Small intestine (tissue), 7 donors: ENCODE measurements at regions not wholly inside any gene's neighbourhood (a gene's known extent, or its start where the extent isn't known, plus 50 kb on each side); places are given as distances from the start of the nearest gene placed in this dataset.

ENCODE experiments used
- DNase-seq, 2 donors: peaks; one replicate each; pipeline versions ENCODE4 v3.0.0 to v3.0.0-alpha.2; 2013
- FAIRE-seq: peaks from 2 replicates; lab custom pipeline; 2012; peaks lifted over from hg19 to GRCh38; lab: Jason Lieb, UNC
- H3K27ac ChIP-seq, 3 donors: one replicate each; pipeline ENCODE4 v1.5.1; 2013; ENCODE audit warnings: low read length in 2 of 3, mild to moderate bottlenecking in 2 of 3, control low read depth in 1 of 3, inconsistent platforms in 1 of 3, low read depth in 1 of 3, moderate library complexity in 1 of 3
- H3K27me3 ChIP-seq, 3 donors: one replicate each; pipeline ENCODE4 v1.6.1; 2013; ENCODE audit warnings: low read length in 3 of 3, inconsistent platforms in 1 of 3; ENCODE audit not compliant: control insufficient read depth in 3 of 3, insufficient read depth in 3 of 3
- H3K36me3 ChIP-seq, 3 donors: one replicate each; pipeline ENCODE4 v1.6.1; 2013; ENCODE audit warnings: low read length in 3 of 3, inconsistent platforms in 1 of 3, low read depth in 1 of 3, mild to moderate bottlenecking in 1 of 3, moderate library complexity in 1 of 3; ENCODE audit not compliant: control insufficient read depth in 3 of 3, insufficient read depth in 2 of 3
- H3K4me1 ChIP-seq, 3 donors: one replicate each; pipeline ENCODE4 v1.6.1; 2013; ENCODE audit warnings: low read length in 2 of 3, inconsistent platforms in 1 of 3, low read depth in 1 of 3, mild to moderate bottlenecking in 1 of 3, moderate library complexity in 1 of 3; ENCODE audit not compliant: control insufficient read depth in 3 of 3, insufficient read depth in 2 of 3
- H3K4me3 ChIP-seq, 3 donors: one replicate each; pipeline ENCODE4 v1.5.1; 2013; ENCODE audit warnings: low read length in 3 of 3, control low read depth in 1 of 3, inconsistent platforms in 1 of 3, low read depth in 1 of 3, mild to moderate bottlenecking in 1 of 3, moderate library complexity in 1 of 3
- H3K9me3 ChIP-seq, 2 donors: one replicate each; pipeline ENCODE4 v1.6.1; 2013; ENCODE audit warnings: low read depth in 1 of 2, low read length in 1 of 2; ENCODE audit not compliant: control insufficient read depth in 2 of 2, insufficient read depth in 1 of 2
- whole genome bisulfite sequencing, 3 donors: extraction: QIAGEN DNeasy Blood & Tissue Kit; methylation state at CpG; one replicate each; pipeline ENCODE4 v1.1.7; 2013; 5-methylcytosine and 5-hydroxymethylcytosine counted together
- donor health status: healthy with polysubstance abuse.
- donor health status: control.
- donor health status: control.
- donor health status: Bipolar disorder and iron deficiency.
- donor health status: healthy.

- WGBS, 3 donors, result 84 to 90% (median 89%) methylated on average over 3 of the region's 3 CpGs
- H3K4me1 ChIP-seq, result peaks cover 0 to 2% (median 0%) of the 10 kb centered on the region in 3 donors
- H3K4me3 ChIP-seq, result no peak overlapping the region
- FAIRE-seq, result no peak
- H3K36me3 ChIP-seq, result no peaks in the 10 kb centered on the region
- no peaks in the 10 kb centered on the region for H3K27me3 ChIP-seq
- no peak for DNase-seq
- peaks cover 0 to 5% of the 10 kb centered on the region in 2 donors for H3K9me3 ChIP-seq
- no peak overlapping the region for H3K27ac ChIP-seq
Observed at GRCh38 chrX:39952989-39953388, 144.8 kb downstream of the BCOR start.

- Histone ChIP-seq H3K36me3 (no peaks in the 10 kb centered on the region), H3K27me3 (no peaks in the 10 kb centered on the region), H3K9me3 (peaks cover 0 to 5% of the 10 kb centered on the region in 2 donors), H3K4me3 (no peak overlapping the region), H3K4me1 (peaks cover 0 to 7% (median 0%) of the 10 kb centered on the region in 3 donors), H3K27ac (no peak overlapping the region)
- FAIRE-seq (no peak), DNase-seq (peak; percentile 70 to 87)
- 17 to 43% (median 38%) methylated on average over 8 to 10 of the region's 10 CpGs for WGBS, 3 donors
Observed at GRCh38 chrX:39953879-39954278, 143.9 kb downstream of the BCOR start.

GRCh38 chrX:39954851-39955250 lies 142.9 kb downstream of the BCOR start:
- H3K4me3 ChIP-seq, result no peak overlapping the region
- H3K9me3 ChIP-seq, result peaks cover 0 to 5% of the 10 kb centered on the region in 2 donors
- peaks cover 0 to 7% (median 0%) of the 10 kb centered on the region in 3 donors for H3K4me1 ChIP-seq
- H3K27me3 ChIP-seq, result no peaks in the 10 kb centered on the region
- WGBS, 3 donors, result 76 to 88% (median 80%) methylated on average over 9 of the region's 9 CpGs
- no peaks in the 10 kb centered on the region for H3K36me3 ChIP-seq
- no peak for DNase-seq
- peak overlapping the region in 1 of 3 donors; percentile 47 for H3K27ac ChIP-seq
- no peak for FAIRE-seq

GRCh38 chrX:39955625-39956024 lies 142.1 kb downstream of the BCOR start:
- H3K27ac ChIP-seq, result peak overlapping the region in 1 of 3 donors; percentile 47
- WGBS, 3 donors, result 68 to 72% (median 71%) methylated on average over 4 of the region's 4 CpGs
- DNase-seq (no peak), FAIRE-seq (no peak)
- peaks cover 0 to 4% of the 10 kb centered on the region in 2 donors for H3K9me3 ChIP-seq
- no peak overlapping the region for H3K4me3 ChIP-seq
- peaks cover 0 to 7% (median 0%) of the 10 kb centered on the region in 3 donors for H3K4me1 ChIP-seq
- H3K27me3 ChIP-seq, result no peaks in the 10 kb centered on the region
- no peaks in the 10 kb centered on the region for H3K36me3 ChIP-seq

GRCh38 chrX:39956803-39957394 lies 140.9 kb downstream of the BCOR start:
- FAIRE-seq (no peak), DNase-seq (no peak)
- no peaks in the 10 kb centered on the region for H3K9me3 ChIP-seq
- H3K27ac ChIP-seq, result no peak overlapping the region
- no peak overlapping the region for H3K4me3 ChIP-seq
- no peaks in the 10 kb centered on the region for H3K36me3 ChIP-seq
- no peaks in the 10 kb centered on the region for H3K27me3 ChIP-seq
- peaks cover 0 to 7% (median 0%) of the 10 kb centered on the region in 3 donors for H3K4me1 ChIP-seq
- WGBS, 3 donors, result 77 to 89% (median 87%) methylated on average over 6 to 7 of the region's 7 CpGs

- no peak for FAIRE-seq
- Histone ChIP-seq H3K27me3 (no peaks in the 10 kb centered on the region), H3K4me1 (peaks cover 0 to 7% (median 0%) of the 10 kb centered on the region in 3 donors), H3K4me3 (no peak overlapping the region), H3K27ac (peak overlapping the region in 2 of 3 donors; percentile 42 to 58), H3K9me3 (no peaks in the 10 kb centered on the region), H3K36me3 (no peaks in the 10 kb centered on the region)
- DNase-seq, result peak; percentile 54 to 76
- 60 to 78% (median 73%) methylated on average over 7 of the region's 7 CpGs for WGBS, 3 donors
Observed at GRCh38 chrX:39957816-39958566, 139.8 kb downstream of the BCOR start.

GRCh38 chrX:39958850-39959249 lies 138.9 kb downstream of the BCOR start:
- Histone ChIP-seq H3K9me3 (no peaks in the 10 kb centered on the region), H3K4me1 (peaks cover 0 to 7% (median 0%) of the 10 kb centered on the region in 3 donors), H3K4me3 (no peak overlapping the region), H3K27ac (no peak overlapping the region), H3K27me3 (no peaks in the 10 kb centered on the region), H3K36me3 (no peaks in the 10 kb centered on the region)
- DNase-seq (no peak), FAIRE-seq (no peak)
- WGBS, 3 donors, result 82 to 93% (median 92%) methylated on average over 5 of the region's 5 CpGs

GRCh38 chrX:39960219-39960618 lies 137.5 kb downstream of the BCOR start:
- FAIRE-seq (no peak), DNase-seq (no peak)
- Histone ChIP-seq H3K27ac (no peak overlapping the region), H3K27me3 (no peaks in the 10 kb centered on the region), H3K36me3 (no peaks in the 10 kb centered on the region), H3K4me3 (no peak overlapping the region), H3K4me1 (peaks cover 0 to 7% (median 0%) of the 10 kb centered on the region in 3 donors), H3K9me3 (no peaks in the 10 kb centered on the region)
- 75 to 89% (median 89%) methylated on average over 4 of the region's 4 CpGs for WGBS, 3 donors
